Retinal pigment epithelial cell (primary cell): ENCODE measurements at regions not wholly inside any gene's neighbourhood (a gene's known extent, or its start where the extent isn't known, plus 50 kb on each side); places are given as distances from the start of the nearest gene placed in this dataset.

Experiments used
- DNase-seq: peaks from one replicate; pipeline ENCODE4 v3.0.0-alpha.2; 2010; ENCODE audit warnings: low read depth
- H3K4me3 ChIP-seq: 2 replicates; pipeline ENCODE4 v1.5.1; 2011; ENCODE audit warnings: mild to moderate bottlenecking, low read length, control low read depth, moderate library complexity
- TF ChIP-seq, protein P1 (sequence below): conservative IDR thresholded peaks from 2 replicates; pipeline ENCODE4 v1.5.1; 2011; ENCODE audit warnings: low read depth, low read length, control low read depth, inconsistent platforms

DNA sequence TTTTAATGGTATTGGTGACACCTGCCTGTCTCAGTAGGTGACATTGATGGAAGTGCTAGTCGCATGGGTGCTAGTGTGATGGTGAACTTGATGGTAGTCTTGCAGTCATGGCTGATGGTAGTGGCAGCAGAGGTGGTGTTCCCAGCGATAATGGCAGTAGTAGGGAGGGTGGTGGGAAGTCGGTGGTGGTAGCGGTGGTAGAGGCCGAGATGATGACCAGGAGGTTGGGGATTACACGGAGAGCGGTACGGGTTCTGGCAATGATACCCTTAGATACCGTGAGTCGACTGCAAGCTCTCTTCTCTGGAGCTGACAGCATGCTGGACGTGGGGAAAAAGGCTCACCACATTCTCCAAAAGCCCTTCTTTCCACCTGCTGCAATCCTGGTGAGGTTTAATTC is 99.4 kb upstream of the SLC2A1 start:
- TF ChIP-seq, protein P1, sequence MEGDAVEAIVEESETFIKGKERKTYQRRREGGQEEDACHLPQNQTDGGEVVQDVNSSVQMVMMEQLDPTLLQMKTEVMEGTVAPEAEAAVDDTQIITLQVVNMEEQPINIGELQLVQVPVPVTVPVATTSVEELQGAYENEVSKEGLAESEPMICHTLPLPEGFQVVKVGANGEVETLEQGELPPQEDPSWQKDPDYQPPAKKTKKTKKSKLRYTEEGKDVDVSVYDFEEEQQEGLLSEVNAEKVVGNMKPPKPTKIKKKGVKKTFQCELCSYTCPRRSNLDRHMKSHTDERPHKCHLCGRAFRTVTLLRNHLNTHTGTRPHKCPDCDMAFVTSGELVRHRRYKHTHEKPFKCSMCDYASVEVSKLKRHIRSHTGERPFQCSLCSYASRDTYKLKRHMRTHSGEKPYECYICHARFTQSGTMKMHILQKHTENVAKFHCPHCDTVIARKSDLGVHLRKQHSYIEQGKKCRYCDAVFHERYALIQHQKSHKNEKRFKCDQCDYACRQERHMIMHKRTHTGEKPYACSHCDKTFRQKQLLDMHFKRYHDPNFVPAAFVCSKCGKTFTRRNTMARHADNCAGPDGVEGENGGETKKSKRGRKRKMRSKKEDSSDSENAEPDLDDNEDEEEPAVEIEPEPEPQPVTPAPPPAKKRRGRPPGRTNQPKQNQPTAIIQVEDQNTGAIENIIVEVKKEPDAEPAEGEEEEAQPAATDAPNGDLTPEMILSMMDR, result no peak
- DNase-seq, result no peak
- H3K4me3 ChIP-seq, result peak overlapping the region; percentile 5

GRCh38 chr1:43057567-43057966 is 98.9 kb upstream of the SLC2A1 start:
- no peak overlapping the region for H3K4me3 ChIP-seq
- TF ChIP-seq, protein P1, result no peak
- DNase-seq, result no peak

DNA sequence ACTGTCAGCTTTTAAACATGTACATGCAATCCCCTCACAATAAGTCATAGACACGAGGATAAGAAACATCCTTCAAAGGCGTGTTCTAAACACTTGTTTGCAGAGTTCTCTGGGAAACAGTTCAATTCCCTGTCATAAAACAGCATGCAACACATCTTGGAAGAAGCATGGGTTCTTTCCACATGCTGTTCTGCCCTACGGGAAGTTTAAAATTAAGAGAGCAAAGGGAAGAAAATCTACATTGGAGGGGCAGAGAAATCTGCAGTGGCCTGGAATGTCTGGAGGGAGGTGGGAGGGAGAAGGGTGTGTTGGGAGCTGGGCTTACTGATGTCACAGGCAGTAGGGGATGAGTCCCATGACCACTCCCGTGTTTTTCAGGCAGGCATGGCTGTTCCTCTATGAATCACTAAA is 98.3 kb upstream of the SLC2A1 start:
- TF ChIP-seq, protein P1, result no peak
- DNase-seq, result peak; percentile 93
- no peak overlapping the region for H3K4me3 ChIP-seq

DNA sequence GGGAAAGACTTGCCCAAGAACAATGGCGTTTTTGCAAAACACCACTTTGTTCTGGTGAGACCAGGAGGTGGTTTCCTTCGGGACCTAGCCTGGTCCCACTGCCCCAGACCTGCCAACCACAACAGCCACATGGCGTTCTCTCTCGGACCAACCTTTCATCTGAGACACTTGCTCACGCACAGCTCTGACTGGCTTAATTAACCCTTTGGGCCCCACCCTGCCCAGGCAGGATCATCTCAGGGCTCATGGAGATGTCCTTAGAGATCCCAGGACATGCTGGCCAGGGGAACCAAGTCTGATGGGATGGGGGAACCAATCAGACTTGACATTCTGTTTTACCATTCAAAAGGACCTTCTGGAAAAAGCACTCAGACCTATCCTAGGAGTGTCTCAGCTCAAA is 97.8 kb upstream of the SLC2A1 start:
- TF ChIP-seq, protein P1, result no peak
- DNase-seq, result no peak
- H3K4me3 ChIP-seq, result no peak overlapping the region

- TF ChIP-seq, protein P1, result no peak
- DNase-seq, result peak; percentile 69
- no peak overlapping the region for H3K4me3 ChIP-seq
These were observed 96.3 kb upstream of the SLC2A1 start for GRCh38 chr1:43054961-43055360.

- H3K4me3 ChIP-seq, result no peak overlapping the region
- DNase-seq, result no peak
- TF ChIP-seq, protein P1, result no peak
These were observed 94.2 kb upstream of the SLC2A1 start for GRCh38 chr1:43052786-43053439.

DNA sequence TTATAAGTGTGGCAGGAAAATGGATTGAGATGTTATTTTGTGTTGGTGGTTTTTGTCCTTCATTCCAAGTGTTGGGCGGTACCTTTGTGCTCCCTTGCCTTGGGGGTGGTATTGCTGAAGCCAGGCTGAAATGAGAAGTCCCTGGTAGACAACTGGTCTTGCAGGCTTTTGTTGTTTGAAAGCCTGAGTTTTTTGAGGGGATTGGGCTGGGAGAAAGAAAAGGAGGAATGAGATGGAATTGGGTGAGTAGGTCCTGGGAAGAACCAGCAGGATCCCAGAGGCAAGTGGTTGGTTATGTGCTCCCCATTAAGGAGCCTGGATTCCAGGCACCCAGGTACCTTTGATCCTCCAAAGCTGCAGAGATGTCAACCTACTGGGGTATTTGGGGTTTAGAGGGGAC is 93.7 kb upstream of the SLC2A1 start:
- H3K4me3 ChIP-seq, result no peak overlapping the region
- TF ChIP-seq, protein P1, result no peak
- no peak for DNase-seq
